ENCODE measurements at regions not wholly inside any gene's neighbourhood (a gene's known extent, or its start where the extent isn't known, plus 50 kb on each side); places are given as distances from the start of the nearest gene placed in this dataset.

GRCh38 chr4:187598196-187598595 lies 397.4 kb upstream of the ZFP42 start:
- no peaks in the 10 kb centered on the region for H3K27me3 Mint-ChIP-seq
- H3K36me3 Mint-ChIP-seq (ENCODE audit: low read depth): no peaks in the 10 kb centered on the region
- no peak overlapping the region for H3K27ac Mint-ChIP-seq
- no peaks in the 10 kb centered on the region for H3K9me3 Mint-ChIP-seq
- H3K4me1 Mint-ChIP-seq (ENCODE audit: low read depth): no peaks in the 10 kb centered on the region
- no peak overlapping the region for H3K4me3 Mint-ChIP-seq

DNA sequence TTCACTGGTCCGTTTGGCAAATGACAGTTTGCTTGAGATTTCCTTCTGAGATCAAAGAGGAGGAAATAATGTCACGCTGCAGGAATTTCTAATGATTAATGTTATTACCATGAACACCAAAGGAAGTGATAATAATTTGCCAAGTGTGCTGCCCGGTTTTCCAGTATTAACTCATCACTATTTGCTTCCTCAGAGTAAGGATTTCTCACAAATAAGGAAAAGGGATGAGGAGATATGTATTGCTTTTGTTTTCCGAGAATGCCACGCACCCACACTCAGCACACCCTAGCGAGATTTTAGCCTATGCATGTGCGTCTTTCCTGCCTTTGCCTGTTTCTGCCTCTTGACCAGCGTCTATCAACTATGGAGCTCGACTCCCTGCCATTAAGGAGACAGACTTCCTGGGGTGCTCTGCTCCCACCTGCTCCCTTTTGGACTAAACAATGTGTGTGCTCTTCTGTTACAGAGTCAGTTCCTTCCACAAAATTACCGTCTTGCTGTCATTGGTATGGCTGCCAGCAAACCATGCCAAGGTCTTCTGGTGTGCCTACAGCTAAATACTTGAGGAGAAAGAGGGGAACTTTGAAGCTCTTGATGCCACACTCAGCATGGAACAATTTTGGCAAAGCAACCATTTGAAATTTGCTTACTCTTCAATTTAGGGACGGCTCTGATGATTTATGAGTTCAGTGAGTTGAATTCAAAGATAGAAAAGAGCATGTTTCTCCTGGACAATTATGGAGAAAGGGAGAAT lies 393.1 kb upstream of the ZFP42 start:
- Mint-ChIP-seq H3K9me3 (no peaks in the 10 kb centered on the region), H3K27me3 (no peaks in the 10 kb centered on the region), H3K4me3 (no peak overlapping the region), H3K27ac (no peak overlapping the region), H3K4me1 (ENCODE audit: low read depth) (no peaks in the 10 kb centered on the region), H3K36me3 (ENCODE audit: low read depth) (no peaks in the 10 kb centered on the region)

GRCh38 chr4:187603093-187604025 lies 392.2 kb upstream of the ZFP42 start:
- H3K36me3 Mint-ChIP-seq (ENCODE audit: low read depth): no peaks in the 10 kb centered on the region
- no peaks in the 10 kb centered on the region for H3K27me3 Mint-ChIP-seq
- no peaks in the 10 kb centered on the region for H3K9me3 Mint-ChIP-seq
- H3K4me3 Mint-ChIP-seq: no peak overlapping the region
- no peak overlapping the region for H3K27ac Mint-ChIP-seq
- H3K4me1 Mint-ChIP-seq (ENCODE audit: low read depth): no peaks in the 10 kb centered on the region

- no peaks in the 10 kb centered on the region for H3K4me1 Mint-ChIP-seq (ENCODE audit: low read depth)
- H3K36me3 Mint-ChIP-seq (ENCODE audit: low read depth): no peaks in the 10 kb centered on the region
- H3K9me3 Mint-ChIP-seq: no peaks in the 10 kb centered on the region
- H3K4me3 Mint-ChIP-seq: no peak overlapping the region
- no peaks in the 10 kb centered on the region for H3K27me3 Mint-ChIP-seq
- H3K27ac Mint-ChIP-seq: no peak overlapping the region
Observed at GRCh38 chr4:187604984-187605383, 390.6 kb upstream of the ZFP42 start.

DNA sequence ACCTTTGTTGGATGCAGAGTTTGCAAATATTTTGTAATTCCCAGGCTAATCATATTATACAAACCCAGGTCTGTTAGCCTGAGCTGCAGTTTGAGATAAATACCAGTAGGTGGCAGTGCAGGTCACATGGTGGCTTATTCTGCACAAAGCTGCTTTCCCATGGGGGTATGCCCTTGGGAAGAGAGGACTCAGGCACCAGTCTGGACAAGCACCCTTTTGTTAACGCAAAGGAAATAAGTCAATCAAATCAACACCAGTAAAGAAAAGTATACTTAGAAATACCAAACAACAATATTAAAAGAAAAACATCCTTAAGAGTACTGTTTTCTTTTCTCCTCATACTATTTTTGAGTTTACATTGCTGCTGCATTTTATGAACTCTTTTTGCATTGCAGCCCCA lies 389.0 kb upstream of the ZFP42 start:
- no peaks in the 10 kb centered on the region for H3K27me3 Mint-ChIP-seq
- H3K9me3 Mint-ChIP-seq: peaks cover 4% of the 10 kb centered on the region
- no peak overlapping the region for H3K27ac Mint-ChIP-seq
- no peaks in the 10 kb centered on the region for H3K4me1 Mint-ChIP-seq (ENCODE audit: low read depth)
- no peaks in the 10 kb centered on the region for H3K36me3 Mint-ChIP-seq (ENCODE audit: low read depth)
- H3K4me3 Mint-ChIP-seq: no peak overlapping the region

DNA sequence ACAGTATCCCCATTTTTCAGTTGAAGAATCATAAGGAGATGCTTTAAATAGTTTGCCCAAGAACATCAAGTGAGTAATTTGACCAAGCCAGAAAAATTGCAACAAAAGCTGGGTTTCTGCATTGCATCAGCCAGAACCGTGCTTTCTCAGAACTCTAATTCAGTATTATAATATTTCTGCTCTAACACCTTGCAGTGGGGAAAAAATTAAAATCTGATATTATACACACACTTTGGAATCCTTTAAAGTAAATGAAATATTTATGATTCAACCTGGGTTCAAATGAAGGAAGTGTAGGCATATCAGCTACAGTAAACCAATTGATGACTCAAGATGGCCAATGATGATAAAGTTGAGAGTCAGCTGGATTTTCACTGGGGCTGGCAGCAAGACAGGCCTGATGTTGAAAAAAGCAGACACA lies 387.6 kb upstream of the ZFP42 start:
- H3K36me3 Mint-ChIP-seq (ENCODE audit: low read depth): no peaks in the 10 kb centered on the region
- no peaks in the 10 kb centered on the region for H3K4me1 Mint-ChIP-seq (ENCODE audit: low read depth)
- H3K9me3 Mint-ChIP-seq: peaks cover 4% of the 10 kb centered on the region
- H3K4me3 Mint-ChIP-seq: no peak overlapping the region
- no peak overlapping the region for H3K27ac Mint-ChIP-seq
- H3K27me3 Mint-ChIP-seq: no peaks in the 10 kb centered on the region

- Mint-ChIP-seq H3K27ac (no peak overlapping the region), H3K9me3 (peaks cover 4% of the 10 kb centered on the region), H3K27me3 (no peaks in the 10 kb centered on the region), H3K36me3 (ENCODE audit: low read depth) (no peaks in the 10 kb centered on the region), H3K4me3 (no peak overlapping the region), H3K4me1 (ENCODE audit: low read depth) (no peaks in the 10 kb centered on the region)
Observed at GRCh38 chr4:187612301-187612700, 383.3 kb upstream of the ZFP42 start.

DNA sequence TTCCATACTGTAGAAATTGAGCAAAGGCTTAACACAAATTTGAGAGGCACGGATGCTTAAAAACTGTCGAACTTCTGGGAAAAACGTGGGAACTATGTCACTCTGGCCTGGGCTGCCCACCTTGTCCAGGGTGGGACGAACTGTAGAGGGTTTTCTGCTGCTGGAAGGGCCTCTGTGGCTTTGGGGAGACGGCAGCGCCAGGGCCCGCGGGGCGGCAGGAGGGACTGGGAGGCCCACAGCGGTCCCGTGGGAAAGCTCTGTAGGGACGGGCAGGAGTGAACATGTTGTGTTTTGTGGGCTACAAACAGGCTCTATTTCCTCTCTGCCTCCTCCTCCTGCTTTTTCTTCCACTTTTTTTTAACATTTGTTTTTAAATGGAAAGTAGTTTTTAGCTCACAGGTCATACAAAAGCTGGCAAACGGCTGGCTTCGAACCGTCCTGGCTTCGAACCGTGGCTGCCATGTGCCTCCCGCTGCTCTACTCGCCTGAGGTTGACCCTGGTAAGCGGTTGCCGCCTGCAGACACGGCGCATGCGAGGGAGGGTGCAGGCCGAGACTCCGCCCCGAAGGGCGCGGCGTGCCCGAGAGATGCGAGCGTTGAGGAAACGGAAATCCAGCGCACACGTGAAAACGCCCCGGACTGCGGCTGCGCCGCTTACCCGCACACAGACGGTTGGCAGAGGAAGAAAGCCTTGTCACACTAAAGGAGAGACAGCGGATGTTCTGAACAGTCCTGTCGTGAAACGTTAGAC lies 382.3 kb upstream of the ZFP42 start:
- H3K27me3 Mint-ChIP-seq: no peaks in the 10 kb centered on the region
- H3K4me1 Mint-ChIP-seq (ENCODE audit: low read depth): no peaks in the 10 kb centered on the region
- H3K4me3 Mint-ChIP-seq: no peak overlapping the region
- H3K9me3 Mint-ChIP-seq: peaks cover 4% of the 10 kb centered on the region
- H3K36me3 Mint-ChIP-seq (ENCODE audit: low read depth): no peaks in the 10 kb centered on the region
- no peak overlapping the region for H3K27ac Mint-ChIP-seq

GRCh38 chr4:187615972-187616371 lies 379.6 kb upstream of the ZFP42 start:
- H3K4me1 Mint-ChIP-seq (ENCODE audit: low read depth): no peaks in the 10 kb centered on the region
- H3K4me3 Mint-ChIP-seq: no peak overlapping the region
- peaks cover 4% of the 10 kb centered on the region for H3K9me3 Mint-ChIP-seq
- no peak overlapping the region for H3K27ac Mint-ChIP-seq
- H3K36me3 Mint-ChIP-seq (ENCODE audit: low read depth): no peaks in the 10 kb centered on the region
- H3K27me3 Mint-ChIP-seq: no peaks in the 10 kb centered on the region

GRCh38 chr4:187617113-187617512 lies 378.5 kb upstream of the ZFP42 start:
- Mint-ChIP-seq H3K27ac (no peak overlapping the region), H3K27me3 (no peaks in the 10 kb centered on the region), H3K4me1 (ENCODE audit: low read depth) (no peaks in the 10 kb centered on the region), H3K4me3 (no peak overlapping the region), H3K9me3 (no peaks in the 10 kb centered on the region), H3K36me3 (ENCODE audit: low read depth) (no peaks in the 10 kb centered on the region)

GRCh38 chr4:187618701-187619281 lies 376.8 kb upstream of the ZFP42 start:
- no peak overlapping the region for H3K27ac Mint-ChIP-seq
- peaks cover 4% of the 10 kb centered on the region for H3K9me3 Mint-ChIP-seq
- H3K27me3 Mint-ChIP-seq: no peaks in the 10 kb centered on the region
- no peak overlapping the region for H3K4me3 Mint-ChIP-seq
- no peaks in the 10 kb centered on the region for H3K36me3 Mint-ChIP-seq (ENCODE audit: low read depth)
- H3K4me1 Mint-ChIP-seq (ENCODE audit: low read depth): no peaks in the 10 kb centered on the region

DNA sequence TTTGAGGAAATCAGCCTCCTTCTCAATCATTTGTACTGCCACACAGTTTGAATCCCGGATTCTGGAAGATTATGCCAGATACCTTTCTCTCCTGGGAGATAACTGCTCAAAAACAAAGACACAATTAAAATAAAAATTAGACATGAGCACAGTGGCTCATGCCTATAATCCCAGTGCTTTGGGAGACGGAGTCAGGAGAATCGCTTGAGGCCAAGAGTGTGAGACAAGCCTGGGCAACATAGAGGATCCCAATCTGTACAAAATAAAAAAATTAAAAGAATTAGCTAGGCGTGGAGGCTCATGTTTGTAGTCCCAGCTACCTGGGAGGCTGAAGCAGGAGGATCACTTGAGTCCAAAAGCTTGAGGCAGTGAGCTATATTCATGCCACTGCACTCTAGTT lies 376.3 kb upstream of the ZFP42 start:
- no peak overlapping the region for H3K27ac Mint-ChIP-seq
- no peaks in the 10 kb centered on the region for H3K36me3 Mint-ChIP-seq (ENCODE audit: low read depth)
- peaks cover 8% of the 10 kb centered on the region for H3K9me3 Mint-ChIP-seq
- no peaks in the 10 kb centered on the region for H3K27me3 Mint-ChIP-seq
- no peaks in the 10 kb centered on the region for H3K4me1 Mint-ChIP-seq (ENCODE audit: low read depth)
- H3K4me3 Mint-ChIP-seq: no peak overlapping the region

- Mint-ChIP-seq H3K27ac (no peak overlapping the region), H3K9me3 (peaks cover 16% of the 10 kb centered on the region), H3K4me1 (ENCODE audit: low read depth) (no peaks in the 10 kb centered on the region), H3K36me3 (ENCODE audit: low read depth) (no peaks in the 10 kb centered on the region), H3K4me3 (no peak overlapping the region), H3K27me3 (no peaks in the 10 kb centered on the region)
Observed at GRCh38 chr4:187632260-187632995, 363.1 kb upstream of the ZFP42 start.

- Mint-ChIP-seq H3K27me3 (no peaks in the 10 kb centered on the region), H3K27ac (no peak overlapping the region), H3K4me3 (no peak overlapping the region), H3K36me3 (ENCODE audit: low read depth) (no peaks in the 10 kb centered on the region), H3K4me1 (ENCODE audit: low read depth) (no peaks in the 10 kb centered on the region), H3K9me3 (peaks cover 16% of the 10 kb centered on the region)
Observed at GRCh38 chr4:187633245-187633644, 362.3 kb upstream of the ZFP42 start.

Measured in stimulated activated naive CD8-positive, alpha-beta T cell treated with anti-CD3 and anti-CD28 coated beads, Interleukin-15, Interleukin-2, amounts not matched to agents 100 ng/mL and 50 ng/mL, for 24 hours (primary cell).